Ramos (cell line): ENCODE measurements at regions not wholly inside any gene's neighbourhood (a gene's known extent, or its start where the extent isn't known, plus 50 kb on each side); places are given as distances from the start of the nearest gene placed in this dataset.
"Not testable (repeated sequence)": the region's sequence is repeated elsewhere in the genome, so short reads cannot be mapped to it uniquely, and the experiment has no call there.

Experiments
- in situ Hi-C: fragments of 300-500 bp; cut with MboI; formaldehyde crosslinking; loops from one replicate; pipeline ENCODE4 v1.14.3; 2022; ENCODE audit warnings: low sequenced_read_pairs; ENCODE audit not compliant: unreplicated experiment

DNA sequence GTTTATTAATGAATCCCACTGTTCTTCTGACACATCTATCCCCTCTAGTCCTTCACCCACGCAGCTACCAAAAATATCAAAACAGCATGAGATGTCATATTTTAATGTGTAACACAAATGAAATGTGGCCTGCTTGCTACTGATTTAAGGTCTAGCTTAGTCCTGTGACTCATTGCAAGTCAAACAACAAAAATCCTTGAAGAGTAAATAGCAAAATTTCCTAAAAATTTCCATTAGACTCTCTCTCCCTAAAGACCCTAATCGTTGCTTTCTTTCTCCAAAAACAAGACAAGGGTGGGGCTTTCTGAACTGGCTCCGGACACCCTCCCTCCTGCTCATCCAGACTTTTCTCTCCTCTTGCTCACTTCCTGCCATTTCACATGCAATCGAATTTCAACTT, 99.9 kb upstream of the IPO5 start:
- in situ Hi-C loops, result loop anchor here (10.0 to 25.0 kb wide), 2 partner anchors 559 to 821 kb away; no protein-coding TSS in a partner anchor

DNA sequence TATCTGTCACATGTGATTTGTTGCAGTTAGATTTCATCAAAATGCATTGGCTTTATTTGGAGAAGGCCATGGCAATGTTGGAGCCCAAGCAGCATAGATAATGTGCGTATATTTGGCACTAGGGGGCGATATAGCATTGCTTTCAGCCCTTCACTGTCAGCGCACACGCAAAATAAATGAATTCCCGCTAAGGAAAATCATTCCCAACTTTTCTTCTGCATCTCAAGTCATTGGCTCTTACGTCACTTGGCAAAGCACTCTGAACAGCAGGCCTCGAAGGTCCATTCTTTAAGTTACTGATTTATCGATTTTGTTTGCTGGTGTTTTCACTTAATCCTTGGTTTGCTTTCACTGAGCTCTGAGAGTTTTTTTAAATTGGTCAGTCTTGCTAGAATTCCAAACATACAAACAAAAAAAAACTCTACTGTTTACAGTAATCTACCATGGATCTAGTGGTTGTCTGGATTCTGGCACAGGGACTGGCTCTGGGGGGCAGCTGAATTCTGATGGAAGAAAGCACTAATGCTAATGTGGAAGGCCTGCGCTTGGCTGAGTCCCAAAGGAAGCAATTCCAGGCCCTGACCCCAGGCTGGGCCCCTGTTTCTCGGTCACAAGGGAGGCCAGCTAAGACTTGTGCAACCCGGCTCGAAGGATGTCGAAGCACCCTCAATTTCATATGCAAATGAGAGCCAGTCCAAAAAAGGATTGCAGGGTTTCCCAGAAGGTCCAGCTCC, 97.7 kb upstream of the IPO5 start:
- in situ Hi-C loops, result loop anchor here (10.0 to 25.0 kb wide), 2 partner anchors 557 to 819 kb away; no protein-coding TSS in a partner anchor

DNA sequence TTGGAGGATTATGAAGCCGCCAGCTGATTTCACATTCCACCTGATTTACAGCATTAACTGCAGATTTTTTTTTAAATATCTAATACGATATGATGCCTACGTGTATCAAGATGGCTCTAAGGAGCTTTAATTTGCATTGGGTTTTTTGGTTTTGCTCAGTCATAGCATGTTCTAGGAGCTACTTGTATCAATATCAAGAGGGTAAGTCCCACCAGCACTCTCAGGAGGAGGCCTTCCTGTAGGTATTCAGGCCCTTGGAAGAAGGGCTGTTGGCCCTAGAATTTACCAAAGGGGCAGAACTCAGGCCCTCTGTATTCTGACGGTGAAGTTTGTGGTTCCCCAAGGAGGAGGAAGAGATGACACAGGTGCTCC, 97.2 kb upstream of the IPO5 start:
- in situ Hi-C loops, result loop anchor here (10.0 to 25.0 kb wide), 2 partner anchors 556 to 819 kb away; no protein-coding TSS in a partner anchor

DNA sequence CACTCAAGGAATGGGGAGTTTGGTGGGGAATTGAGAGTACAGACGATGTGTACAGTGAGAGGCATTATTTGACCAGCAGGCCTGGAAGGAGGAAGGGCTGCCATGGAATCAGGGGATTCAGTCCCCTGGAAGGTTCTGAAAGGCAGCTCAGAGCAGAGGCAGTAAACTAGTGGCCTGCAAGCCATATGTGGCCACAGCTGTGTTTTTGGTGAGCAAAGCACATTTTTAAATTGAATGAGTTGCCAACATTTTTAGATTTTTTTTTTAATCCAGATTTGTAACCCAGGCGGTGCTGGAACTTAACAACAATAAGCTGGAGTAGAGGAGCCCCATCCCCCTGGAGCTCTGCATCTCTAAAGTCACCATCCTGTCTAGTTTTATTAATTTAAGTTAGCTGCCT, 95.3 kb upstream of the IPO5 start:
- in situ Hi-C loops, result loop anchor here (10.0 to 25.0 kb wide), 2 partner anchors 554 to 817 kb away; no protein-coding TSS in a partner anchor

DNA sequence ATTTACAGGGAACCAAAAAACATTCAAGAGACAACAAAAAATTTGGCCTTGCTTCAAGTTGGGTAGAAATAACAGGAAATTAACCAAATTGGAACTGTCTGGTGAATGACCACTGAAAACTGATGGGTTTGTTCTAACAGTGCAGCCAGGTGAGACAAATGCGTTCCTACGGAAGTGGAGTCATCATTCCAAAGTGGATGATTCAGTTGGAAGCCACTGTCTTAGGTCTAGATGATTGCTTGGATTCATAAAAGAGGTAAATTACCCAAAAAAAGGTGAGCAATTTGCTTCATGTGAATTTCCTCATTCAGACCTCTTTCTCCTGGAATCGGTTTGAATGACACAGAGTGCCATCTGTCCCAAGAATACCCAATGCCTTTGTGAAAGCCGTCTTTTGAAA, 87.1 kb upstream of the IPO5 start:
- in situ Hi-C loops, result loop anchor here (25.0 kb wide), 1 partner anchor 546 kb away; no protein-coding TSS in a partner anchor

DNA sequence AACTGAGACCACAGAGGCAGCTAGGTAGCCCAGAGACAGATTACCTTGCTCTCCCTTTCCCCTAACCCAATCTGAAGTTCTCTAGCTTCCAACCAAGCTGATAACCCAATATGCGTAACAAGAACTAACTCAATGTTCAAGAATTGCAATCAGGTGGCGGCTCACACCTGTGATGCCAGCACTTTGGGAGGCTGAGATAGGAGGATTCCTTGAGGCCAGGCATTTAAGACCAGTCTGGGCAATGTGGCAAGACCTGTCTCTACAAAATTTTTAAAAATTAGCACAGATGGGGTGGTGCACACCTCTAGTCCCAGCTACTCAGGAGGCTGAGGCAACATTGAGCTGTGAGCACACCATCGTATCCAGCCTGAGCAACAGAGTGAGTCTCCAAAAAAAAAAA, 86.7 kb upstream of the IPO5 start:
- in situ Hi-C loops, result loop anchor here (25.0 kb wide), 1 partner anchor 546 kb away; no protein-coding TSS in a partner anchor

DNA sequence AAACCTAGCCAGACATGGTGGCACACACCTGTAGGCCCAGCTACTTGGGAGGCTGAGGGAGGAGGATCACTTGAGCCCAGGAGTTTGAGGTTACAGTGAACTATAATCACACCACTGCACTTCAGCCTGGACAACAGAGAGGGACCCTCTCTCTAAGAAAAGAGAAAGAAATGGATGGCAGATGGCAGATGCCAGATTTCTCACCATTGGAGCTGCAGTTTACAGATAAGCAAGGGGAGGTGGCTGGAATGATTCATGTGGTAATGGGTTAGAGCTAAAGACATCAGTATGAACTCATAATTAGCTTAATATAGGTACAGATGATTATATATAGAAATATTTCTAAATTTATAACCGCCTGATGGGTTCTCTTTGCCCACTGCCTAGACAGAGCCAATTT, 80.1 kb upstream of the IPO5 start:
- in situ Hi-C loops, result loop anchor here (25.0 kb wide), 1 partner anchor 539 kb away; no protein-coding TSS in a partner anchor

DNA sequence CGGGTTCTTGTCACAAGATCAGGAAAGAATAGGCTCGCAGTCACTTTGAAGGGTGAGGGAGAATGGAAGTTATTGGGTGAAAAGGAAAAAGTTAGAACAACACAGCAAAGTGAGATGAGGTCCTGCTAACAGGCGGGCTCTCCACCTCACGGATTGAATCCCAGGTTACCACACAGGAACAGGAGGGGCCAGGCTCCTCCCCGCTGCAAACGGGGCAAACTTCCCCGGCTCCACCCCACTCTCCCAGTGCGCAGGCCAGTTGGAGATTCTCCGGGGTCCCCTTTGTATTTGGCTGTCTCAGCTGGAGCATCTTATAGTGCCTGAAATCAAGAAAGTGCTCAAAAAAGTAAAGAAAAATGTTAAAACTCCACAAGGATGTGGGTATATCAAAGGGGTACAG, 78.3 kb upstream of the IPO5 start:
- in situ Hi-C loops, result no loop called here

DNA sequence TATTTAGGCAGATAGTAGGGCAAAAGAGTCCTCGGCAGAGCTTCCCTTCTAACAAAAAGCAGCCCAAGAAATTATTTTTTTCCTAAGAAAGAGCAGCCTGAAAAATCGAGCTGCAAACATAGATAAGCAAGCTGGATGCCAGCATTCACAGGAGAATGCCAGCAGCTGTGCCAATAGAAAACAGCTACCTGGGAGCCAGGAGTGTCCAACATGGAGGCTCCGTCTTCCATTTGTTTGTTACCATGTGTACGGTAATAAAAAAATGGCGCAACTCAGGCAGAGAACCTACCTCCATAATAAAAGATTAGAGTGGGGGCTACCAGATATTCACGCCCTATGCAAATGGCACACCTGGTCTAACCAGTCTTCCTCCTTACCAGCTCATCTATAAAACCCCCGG, 77.6 kb upstream of the IPO5 start:
- in situ Hi-C loops, result no loop called here

DNA sequence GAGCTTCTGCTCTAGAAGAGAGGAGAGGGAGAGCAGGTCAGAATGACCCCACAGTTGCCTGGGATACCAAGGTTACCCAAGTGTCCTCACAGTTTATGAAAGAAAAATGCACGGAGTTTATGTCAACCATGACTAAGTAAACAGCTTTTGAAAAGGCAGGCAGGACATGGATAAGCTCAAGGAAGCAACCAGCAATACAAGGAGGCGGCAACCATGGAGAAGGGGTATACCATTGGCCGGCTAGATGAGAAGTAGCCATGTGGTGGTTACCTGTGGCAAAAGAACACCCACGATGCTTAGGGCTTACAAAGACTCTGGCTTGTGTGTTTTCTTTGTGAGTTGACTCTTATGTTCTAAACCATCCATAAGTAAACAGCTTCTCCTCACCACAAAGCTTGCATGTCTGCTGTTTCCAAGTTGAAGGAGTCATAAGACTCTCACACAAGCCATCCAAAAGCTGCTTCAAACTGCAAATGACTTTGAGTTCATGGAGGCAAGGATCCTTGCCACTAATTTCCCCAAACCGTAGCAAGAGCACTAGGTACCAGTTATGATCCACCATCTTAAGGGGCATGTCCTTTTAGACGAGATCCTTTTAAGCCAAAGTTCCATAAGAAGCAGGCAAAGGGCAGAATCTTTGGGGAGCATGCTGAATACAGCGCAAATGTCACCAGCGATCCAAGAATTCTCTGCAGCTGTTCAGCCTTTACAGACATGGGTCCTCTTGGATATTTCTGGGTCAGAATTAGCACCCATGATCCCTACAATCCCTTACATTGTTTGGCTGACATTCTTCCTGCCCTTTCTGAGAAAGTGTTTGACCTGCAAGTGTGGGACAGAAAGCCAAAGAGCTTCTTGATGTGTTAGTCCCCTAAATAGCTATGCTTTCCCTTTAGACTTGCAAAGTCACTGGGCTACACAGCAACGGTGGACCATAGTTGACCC, 74.8 kb upstream of the IPO5 start:
- in situ Hi-C loops, result no loop called here

DNA sequence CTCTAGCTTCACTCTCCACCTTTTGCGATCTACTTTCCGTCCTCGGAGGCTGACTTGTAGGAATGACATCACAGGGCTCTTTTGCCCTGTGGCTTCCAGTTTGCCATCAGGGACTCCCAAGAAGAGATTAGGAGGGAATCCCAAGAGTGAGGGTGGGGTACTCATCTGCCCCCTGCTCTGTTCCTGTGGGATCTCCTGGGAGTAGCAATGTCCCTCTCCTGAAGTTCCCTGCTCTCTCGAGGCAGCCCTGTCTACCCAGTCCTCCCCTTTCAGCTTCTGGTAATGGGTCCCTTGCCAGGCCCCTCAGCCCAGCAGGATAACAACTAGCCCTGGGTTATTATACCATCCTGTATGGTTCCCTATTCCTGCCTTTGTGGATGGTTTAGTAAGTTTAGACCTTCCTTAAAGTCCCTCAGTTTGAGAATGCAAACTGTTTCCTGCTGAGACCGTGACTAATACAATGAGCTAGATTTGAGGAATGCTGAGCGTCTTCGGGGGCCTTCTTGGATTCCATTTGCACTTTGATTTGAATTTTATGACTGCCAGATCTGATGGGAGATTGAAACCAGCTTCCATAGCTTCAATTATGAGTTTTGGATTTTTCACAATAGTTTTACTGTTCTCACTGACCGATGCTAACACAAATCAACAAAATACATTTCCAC, 73.7 kb upstream of the IPO5 start:
- in situ Hi-C loops, result no loop called here

DNA sequence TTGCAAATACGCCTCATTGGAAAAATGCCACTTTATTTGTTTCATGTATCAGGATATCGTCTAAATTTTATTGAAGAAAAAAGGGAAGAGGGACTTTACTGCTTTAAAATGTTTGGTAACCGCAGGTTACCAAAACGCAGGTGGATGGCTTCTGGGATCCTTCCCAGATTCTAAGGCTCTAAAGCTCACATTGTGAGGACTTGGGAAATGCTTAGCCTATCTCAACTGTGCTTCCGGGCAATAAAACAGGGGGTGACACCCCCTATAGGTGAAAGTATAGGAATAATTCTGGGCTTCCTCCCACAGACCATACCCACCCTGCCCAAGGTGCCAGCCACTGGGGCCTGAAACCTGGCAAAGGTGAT, 73.2 kb upstream of the IPO5 start:
- in situ Hi-C loops, result no loop called here

DNA sequence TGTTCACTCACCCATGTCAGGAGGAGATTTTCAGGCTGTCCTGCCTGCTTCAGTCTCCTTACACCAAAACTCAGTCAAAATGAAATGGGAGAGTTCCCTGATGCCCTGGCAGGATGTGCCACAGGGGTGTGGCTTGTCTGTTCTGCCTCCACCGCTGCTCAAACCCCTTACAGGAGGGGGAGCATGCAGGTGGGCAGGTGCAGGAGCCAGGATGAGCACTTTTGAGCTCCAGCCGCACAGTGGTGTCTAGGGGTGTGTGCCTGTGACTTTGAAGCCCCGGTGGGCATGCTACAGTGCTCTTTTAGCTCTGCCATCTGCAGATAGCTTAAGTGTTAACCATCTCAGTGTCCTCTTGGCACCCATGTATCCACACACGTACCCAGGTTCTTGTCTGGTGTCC, 71.9 kb upstream of the IPO5 start:
- in situ Hi-C loops, result no loop called here

DNA sequence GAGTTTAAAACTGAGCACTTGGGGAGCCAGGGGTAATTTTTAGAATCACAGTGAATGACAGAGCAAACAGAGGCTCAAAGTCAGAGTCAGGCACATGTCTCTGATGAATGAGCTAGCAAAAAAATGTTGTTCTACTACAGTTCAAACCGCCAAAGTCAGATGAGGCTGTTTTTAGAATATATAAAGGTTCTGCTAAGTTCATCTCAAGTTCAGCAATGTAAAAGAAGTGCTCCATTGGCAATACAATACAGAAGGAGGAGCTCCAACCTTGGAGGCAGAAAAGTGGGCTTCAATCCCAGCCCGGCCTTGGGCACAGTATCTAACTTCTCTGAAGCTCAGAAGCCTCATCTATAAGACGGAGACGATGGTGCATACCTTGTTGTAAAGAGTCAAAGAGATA, 70.1 kb upstream of the IPO5 start:
- in situ Hi-C loops, result no loop called here

DNA sequence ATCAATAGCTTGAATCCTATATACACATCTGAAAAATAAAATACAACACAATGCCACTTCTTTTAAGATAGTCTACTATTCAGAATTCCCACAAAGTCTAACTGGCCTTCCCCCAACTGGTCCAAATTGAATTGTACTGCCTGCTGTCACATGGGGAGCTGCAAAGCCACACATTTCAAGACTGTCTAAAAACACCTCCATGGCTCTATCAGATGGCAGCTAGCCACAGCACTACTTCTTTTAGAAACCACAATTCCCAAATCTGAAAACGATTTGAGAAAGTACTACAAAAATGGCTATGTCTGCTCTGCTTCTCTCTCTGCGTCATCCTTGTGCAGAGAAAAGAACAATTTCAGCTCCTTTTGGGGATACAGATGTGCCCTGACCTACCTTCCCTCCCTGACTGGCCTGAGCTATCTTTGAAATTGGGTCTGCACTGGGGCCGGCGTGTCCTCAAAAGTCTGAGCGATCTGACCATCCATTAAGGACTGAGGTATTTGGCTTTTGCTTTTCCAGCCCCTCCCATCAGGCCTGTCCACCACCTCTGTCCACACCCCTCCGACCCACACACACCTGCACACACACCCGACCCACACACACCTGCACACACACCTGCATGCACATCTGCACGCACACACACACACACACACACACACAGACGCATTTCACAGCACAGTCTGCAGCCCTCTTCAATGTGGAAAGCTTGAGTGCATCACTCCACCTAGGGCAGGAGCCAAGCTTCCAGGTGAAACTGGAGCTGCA, 68.6 kb upstream of the IPO5 start:
- in situ Hi-C loops, result no loop called here

DNA sequence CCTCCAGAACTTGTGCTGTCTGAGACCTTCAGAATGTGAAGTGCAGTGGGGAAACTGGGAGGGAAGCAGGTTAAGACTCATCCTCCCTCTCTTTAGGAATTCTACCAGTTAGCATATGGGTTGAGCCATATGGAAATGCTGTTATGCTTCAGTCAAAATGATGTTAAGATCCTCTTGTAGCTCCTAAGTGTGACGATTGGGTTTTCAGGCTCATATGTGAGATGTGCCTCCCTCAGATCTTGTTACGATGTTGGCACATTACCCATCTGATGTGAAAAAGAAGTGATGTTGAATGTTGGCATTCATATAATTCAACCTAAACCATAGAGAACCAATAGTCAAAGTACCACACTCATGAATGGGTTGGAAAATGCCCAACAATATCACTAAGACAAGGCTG, 67.8 kb upstream of the IPO5 start:
- in situ Hi-C loops, result no loop called here

DNA sequence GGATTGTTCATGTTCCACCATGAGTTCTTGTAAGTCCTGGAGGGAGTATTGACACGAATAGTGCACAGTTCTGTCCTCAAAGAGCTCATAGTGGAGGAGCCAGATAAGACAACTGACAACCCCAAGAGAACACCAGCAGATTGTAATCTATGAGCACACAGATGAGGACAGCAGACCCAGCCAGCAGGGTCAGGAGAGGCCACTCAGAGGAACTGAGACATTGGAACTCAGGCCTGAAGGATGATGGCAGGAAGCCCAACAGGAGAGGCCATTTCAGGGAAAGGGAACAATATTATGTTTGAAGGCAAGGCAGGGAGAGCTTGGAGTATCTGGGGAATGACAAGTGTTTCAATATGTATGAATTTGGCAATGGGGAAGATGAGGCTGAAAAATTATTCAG, 63.7 kb upstream of the IPO5 start:
- in situ Hi-C loops, result no loop called here

DNA sequence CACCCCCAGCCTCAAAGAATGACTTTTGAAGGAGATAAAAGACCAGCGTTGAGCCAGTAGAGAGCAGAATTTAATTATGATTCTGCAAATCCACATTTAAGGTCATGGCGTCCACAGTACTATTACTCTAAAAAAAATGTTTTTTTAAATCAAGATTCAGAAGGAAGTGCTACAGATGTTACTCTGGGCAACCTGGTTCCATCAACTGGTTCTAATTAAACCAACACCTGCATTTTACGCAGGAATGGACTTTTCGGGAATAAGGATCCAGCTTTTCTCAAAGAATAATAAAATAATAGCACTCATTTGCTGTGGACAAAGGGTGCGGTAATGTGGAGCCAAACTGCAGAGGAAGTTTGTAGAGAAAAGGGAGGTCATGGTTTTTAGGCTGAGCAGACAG, 62.9 kb upstream of the IPO5 start:
- in situ Hi-C loops, result no loop called here

DNA sequence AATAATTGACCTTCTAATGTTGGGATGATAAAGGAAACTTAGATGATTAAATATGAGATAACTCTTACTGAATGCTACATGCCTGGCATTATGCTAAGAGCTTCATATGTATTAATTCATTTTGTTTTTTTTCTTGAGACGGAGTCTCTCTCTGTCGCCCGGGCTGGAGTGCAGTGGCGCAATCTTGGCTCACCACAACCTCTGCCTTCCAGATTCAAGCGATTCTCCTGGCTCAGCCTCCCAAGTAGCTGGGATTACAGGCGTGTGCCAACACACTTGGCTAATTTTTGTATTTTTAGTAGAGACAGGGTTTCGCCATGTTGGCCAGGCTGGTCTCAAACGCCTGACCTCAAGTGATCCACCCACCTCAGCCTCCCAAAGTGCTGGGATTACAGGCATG, 61.5 kb upstream of the IPO5 start:
- in situ Hi-C loops, result not testable (repeated sequence)

DNA sequence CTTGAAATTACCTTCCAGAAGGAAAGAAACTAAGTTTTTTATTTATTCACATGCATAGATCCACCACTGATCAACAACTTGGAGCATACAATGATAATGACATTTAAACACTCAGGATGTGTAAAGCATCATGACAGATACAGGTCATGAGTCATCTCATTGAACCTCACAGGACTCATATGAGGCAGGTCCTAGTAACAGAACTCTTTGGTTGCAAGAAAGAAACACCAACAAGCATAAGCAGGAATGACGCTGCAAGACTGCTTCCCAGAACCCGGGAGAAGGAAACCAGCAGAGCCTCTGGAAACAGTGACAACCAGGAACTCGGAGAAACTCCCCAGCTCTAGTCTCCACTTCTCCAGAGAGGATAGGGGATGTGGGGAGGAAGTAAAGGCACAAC, 60.8 kb upstream of the IPO5 start:
- in situ Hi-C loops, result no loop called here
